ENCODE measurements at regions not wholly inside any gene's neighbourhood (a gene's known extent, or its start where the extent isn't known, plus 50 kb on each side); places are given as distances from the start of the nearest gene placed in this dataset.

DNA sequence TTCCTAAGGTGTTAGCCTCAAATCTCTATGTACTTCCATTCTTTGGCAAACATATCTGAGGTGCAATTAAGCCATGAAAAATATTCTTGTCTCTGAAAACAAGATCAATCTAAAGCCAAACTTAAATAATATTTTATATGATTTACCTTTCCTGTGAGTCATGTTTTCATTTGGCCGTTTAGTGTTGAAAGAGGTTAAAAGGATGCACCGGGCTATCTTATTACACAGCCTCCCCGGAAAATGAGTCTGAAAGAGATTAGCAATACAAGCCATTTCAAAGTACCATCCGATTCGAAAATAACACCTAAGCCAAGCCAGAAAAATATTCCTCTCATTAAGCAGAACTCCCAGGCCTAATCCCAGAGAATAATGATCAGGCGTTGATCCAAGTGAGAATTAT lies 161.5 kb upstream of the EPHA5 start:
- Histone ChIP-seq H3K9me3 (no peaks in the 10 kb centered on the region), H3K27ac (no peak overlapping the region), H3K27me3 (no peaks in the 10 kb centered on the region), H3K36me3 (no peaks in the 10 kb centered on the region), H3K4me1 (no peaks in the 10 kb centered on the region), H3K4me3 (no peak overlapping the region)
- TF ChIP-seq, protein P1, sequence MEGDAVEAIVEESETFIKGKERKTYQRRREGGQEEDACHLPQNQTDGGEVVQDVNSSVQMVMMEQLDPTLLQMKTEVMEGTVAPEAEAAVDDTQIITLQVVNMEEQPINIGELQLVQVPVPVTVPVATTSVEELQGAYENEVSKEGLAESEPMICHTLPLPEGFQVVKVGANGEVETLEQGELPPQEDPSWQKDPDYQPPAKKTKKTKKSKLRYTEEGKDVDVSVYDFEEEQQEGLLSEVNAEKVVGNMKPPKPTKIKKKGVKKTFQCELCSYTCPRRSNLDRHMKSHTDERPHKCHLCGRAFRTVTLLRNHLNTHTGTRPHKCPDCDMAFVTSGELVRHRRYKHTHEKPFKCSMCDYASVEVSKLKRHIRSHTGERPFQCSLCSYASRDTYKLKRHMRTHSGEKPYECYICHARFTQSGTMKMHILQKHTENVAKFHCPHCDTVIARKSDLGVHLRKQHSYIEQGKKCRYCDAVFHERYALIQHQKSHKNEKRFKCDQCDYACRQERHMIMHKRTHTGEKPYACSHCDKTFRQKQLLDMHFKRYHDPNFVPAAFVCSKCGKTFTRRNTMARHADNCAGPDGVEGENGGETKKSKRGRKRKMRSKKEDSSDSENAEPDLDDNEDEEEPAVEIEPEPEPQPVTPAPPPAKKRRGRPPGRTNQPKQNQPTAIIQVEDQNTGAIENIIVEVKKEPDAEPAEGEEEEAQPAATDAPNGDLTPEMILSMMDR (IDR thresholded peaks at IDR 0.05) = no peak
- no peak for DNase-seq
- ATAC-seq = no peak
- intact Hi-C loops (cut with DNase I) = no loop called here

DNA sequence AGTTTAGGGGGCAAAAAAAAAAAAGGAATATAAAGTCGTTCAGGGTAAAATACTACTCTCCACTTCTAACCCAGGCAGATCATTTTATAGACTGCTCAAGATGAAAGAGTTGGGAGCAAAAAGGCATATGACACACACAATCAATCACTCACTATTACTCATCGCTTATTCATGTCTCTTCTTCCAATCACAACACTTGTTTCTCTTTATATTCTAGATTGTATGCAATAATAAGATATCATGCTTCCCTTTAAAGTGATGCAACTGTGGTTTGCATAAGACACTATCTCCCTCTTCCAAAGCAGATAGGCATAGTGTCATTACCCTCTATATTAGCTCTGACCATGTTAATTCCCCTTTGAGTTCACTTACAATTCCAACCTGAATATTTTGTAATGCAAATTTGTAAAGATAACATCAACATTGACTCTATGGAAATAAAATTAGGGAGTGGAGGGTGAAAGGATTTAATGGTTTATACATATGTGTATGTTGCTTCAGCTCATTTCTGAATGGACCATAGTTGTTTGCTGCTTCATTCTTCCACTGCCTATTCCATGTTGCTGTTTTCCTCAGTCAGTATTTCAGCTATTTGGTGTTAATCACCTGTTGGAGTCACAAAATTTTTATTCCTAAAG lies 154.9 kb upstream of the EPHA5 start:
- no peak overlapping the region for H3K27ac ChIP-seq
- no peaks in the 10 kb centered on the region for H3K4me1 ChIP-seq
- ATAC-seq (no peak), DNase-seq (no peak)
- no peak overlapping the region for H3K4me3 ChIP-seq
- intact Hi-C loops (cut with DNase I) = no loop called here
- H3K9me3 ChIP-seq = no peaks in the 10 kb centered on the region
- no peaks in the 10 kb centered on the region for H3K36me3 ChIP-seq
- no peaks in the 10 kb centered on the region for H3K27me3 ChIP-seq
- TF ChIP-seq, protein P1 (IDR thresholded peaks at IDR 0.05) = no peak

DNA sequence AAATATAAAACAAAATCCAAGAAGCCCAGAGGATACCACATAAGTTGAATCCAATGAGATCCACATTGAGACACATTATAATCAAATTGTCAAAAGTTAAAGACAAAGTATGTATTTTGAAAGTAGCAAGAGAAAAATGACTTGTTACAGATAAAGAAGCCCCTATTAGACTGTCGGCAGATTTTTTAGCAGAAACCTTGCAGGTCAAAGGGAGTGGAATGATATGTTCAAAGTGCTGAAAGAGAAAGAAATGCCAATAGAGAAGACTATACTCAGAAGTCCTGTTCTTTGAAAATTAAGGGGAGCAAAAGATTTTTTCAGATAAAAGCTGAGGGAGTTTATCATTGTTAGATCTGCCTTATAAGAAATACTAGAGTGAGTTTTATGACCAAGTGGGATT lies 148.9 kb upstream of the EPHA5 start:
- H3K27me3 ChIP-seq = no peaks in the 10 kb centered on the region
- no peaks in the 10 kb centered on the region for H3K4me1 ChIP-seq
- peaks cover 0 to 23% of the 10 kb centered on the region in 2 donors for H3K9me3 ChIP-seq
- TF ChIP-seq, protein P1 (IDR thresholded peaks at IDR 0.05) = no peak
- intact Hi-C loops (cut with DNase I) = no loop called here
- H3K27ac ChIP-seq = no peak overlapping the region
- no peak overlapping the region for H3K4me3 ChIP-seq
- ATAC-seq (no peak), DNase-seq (no peak)
- no peaks in the 10 kb centered on the region for H3K36me3 ChIP-seq

DNA sequence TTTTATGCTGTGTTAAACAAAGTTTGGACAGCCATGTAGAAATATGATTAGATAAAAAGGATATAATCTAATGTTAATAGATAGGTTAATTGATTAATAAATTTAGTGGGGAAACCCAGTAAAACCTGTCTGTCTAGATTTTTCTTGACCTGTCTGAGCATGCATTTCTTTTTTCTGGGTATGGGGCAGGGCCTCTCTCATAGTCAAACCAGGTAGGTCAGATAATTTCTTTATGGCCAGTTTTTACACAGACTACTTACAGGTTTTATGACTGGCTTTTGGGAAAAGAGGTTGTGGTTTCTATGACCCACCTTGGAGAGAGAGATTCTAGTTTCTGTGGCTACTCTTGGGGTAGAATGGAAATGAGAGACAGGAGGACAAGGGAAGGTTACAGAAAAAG lies 135.6 kb upstream of the EPHA5 start:
- no peaks in the 10 kb centered on the region for H3K4me1 ChIP-seq
- TF ChIP-seq, protein P1 (IDR thresholded peaks at IDR 0.05) = no peak

DNA sequence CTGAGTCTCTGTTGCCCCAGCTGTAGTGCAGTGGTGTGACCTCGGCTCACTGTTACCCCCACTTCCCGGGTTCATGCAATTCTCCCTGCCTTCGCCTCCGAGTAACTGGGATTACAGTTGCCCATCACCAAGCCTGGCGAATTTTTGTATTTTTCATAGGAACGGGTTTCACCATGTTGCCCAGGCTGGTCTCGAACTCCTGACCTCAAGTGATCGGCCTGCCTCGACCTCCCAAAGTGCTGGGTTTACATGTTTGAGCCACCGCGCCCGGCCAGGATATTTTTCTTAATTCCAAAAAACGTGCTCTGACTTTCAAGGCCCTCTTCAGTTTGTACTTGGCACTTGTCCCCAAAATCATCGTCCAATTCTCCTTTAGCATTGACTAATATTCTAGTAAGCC lies 129.2 kb upstream of the EPHA5 start:
- ATAC-seq (no peak), DNase-seq (no peak)
- Histone ChIP-seq H3K4me1 (no peaks in the 10 kb centered on the region), H3K9me3 (no peaks in the 10 kb centered on the region), H3K27ac (no peak overlapping the region), H3K4me3 (no peak overlapping the region), H3K36me3 (no peaks in the 10 kb centered on the region), H3K27me3 (no peaks in the 10 kb centered on the region)
- TF ChIP-seq, protein P1 (IDR thresholded peaks at IDR 0.05) = no peak
- intact Hi-C loops (cut with DNase I) = no loop called here

More for the DNA sequence above, 135.6 kb upstream of the EPHA5 start:
- no peak for DNase-seq
- Histone ChIP-seq H3K27me3 (no peaks in the 10 kb centered on the region), H3K27ac (no peak overlapping the region), H3K36me3 (no peaks in the 10 kb centered on the region), H3K9me3 (peaks cover 0 to 4% of the 10 kb centered on the region in 2 donors), H3K4me3 (no peak overlapping the region)
- intact Hi-C loops (cut with DNase I) = no loop called here
- no peak for ATAC-seq
